Astrocyte (in vitro differentiated cells and primary cell): ENCODE measurements at regions not wholly inside any gene's neighbourhood (a gene's known extent, or its start where the extent isn't known, plus 50 kb on each side); places are given as distances from the start of the nearest gene placed in this dataset.

Source experiments
- DNase-seq: peaks from one replicate; pipeline ENCODE4 v3.0.0-alpha.2; 2010; ENCODE audit warnings: low read depth
- FAIRE-seq: peaks from 2 replicates; lab custom pipeline; 2011; peaks lifted over from hg19 to GRCh38; lab: Jason Lieb, UNC
- H2AFZ ChIP-seq: 2 replicates; pipeline ENCODE4 v1.6.0; 2012; ENCODE audit warnings: low read depth, low read length, inconsistent platforms
- H3K27ac ChIP-seq: 2 replicates; pipeline ENCODE4 v1.5.1; 2011; ENCODE audit warnings: low read depth, low read length, inconsistent platforms
- H3K27me3 ChIP-seq: 2 replicates; pipeline ENCODE4 v1.6.0; 2011; ENCODE audit warnings: low read length, inconsistent platforms; ENCODE audit not compliant: insufficient read depth
- H3K36me3 ChIP-seq: 2 replicates; pipeline ENCODE4 v1.5.1; 2011; ENCODE audit warnings: low read length, inconsistent platforms; ENCODE audit not compliant: insufficient read depth
- H3K4me1 ChIP-seq: 2 replicates; pipeline ENCODE4 v1.5.1; 2011; ENCODE audit warnings: low read length, inconsistent platforms; ENCODE audit not compliant: insufficient read depth
- H3K4me2 ChIP-seq: 2 replicates; pipeline ENCODE4 v1.6.0; 2012; ENCODE audit warnings: low read length, inconsistent platforms
- H3K4me3 ChIP-seq: 2 replicates; pipeline ENCODE4 v1.5.1; 2011; ENCODE audit warnings: low read depth, mild to moderate bottlenecking, low read length, inconsistent platforms; ENCODE audit not compliant: insufficient read depth
- H3K79me2 ChIP-seq: 2 replicates; pipeline ENCODE4 v1.6.0; 2012; ENCODE audit warnings: mild to moderate bottlenecking, low read length, inconsistent platforms; ENCODE audit not compliant: insufficient read depth
- H3K9ac ChIP-seq: 2 replicates; pipeline ENCODE4 v1.6.0; 2012; ENCODE audit warnings: mild to moderate bottlenecking, low read length, inconsistent platforms
- H3K9me3 ChIP-seq: 2 replicates; pipeline ENCODE4 v1.5.1; 2012; ENCODE audit warnings: low read depth, mild to moderate bottlenecking, low read length, inconsistent platforms; ENCODE audit not compliant: insufficient read depth
- H4K20me1 ChIP-seq: 2 replicates; pipeline ENCODE4 v1.6.0; 2012; ENCODE audit warnings: low read length, inconsistent platforms; ENCODE audit not compliant: insufficient read depth
- H3K27ac Mint-ChIP-seq: one replicate; pipeline ENCODE4 v1.8.0; 2021; ENCODE audit warnings: mild to moderate bottlenecking, mixed read lengths; ENCODE audit not compliant: unreplicated experiment
- H3K27me3 Mint-ChIP-seq: one replicate; pipeline ENCODE4 v1.8.0; 2021; ENCODE audit warnings: low read depth, mixed read lengths; ENCODE audit not compliant: unreplicated experiment
- H3K36me3 Mint-ChIP-seq: one replicate; pipeline ENCODE4 v1.8.0; 2021; ENCODE audit warnings: low read depth, mixed read lengths; ENCODE audit not compliant: unreplicated experiment
- H3K4me1 Mint-ChIP-seq: one replicate; pipeline ENCODE4 v1.8.0; 2021; ENCODE audit warnings: low read depth, mixed read lengths; ENCODE audit not compliant: unreplicated experiment
- H3K4me3 Mint-ChIP-seq: one replicate; pipeline ENCODE4 v1.8.0; 2021; ENCODE audit warnings: mild to moderate bottlenecking, moderate library complexity, mixed read lengths; ENCODE audit not compliant: unreplicated experiment
- H3K9me3 Mint-ChIP-seq: one replicate; pipeline ENCODE4 v1.8.0; 2021; ENCODE audit warnings: mild to moderate bottlenecking, mixed read lengths; ENCODE audit not compliant: unreplicated experiment
- CTCF ChIP-seq: IDR thresholded peaks from 2 replicates; pipeline ENCODE4 v1.5.1; 2011; ENCODE audit warnings: low read depth, mild to moderate bottlenecking, inconsistent platforms, low read length, moderate library complexity; ENCODE audit not compliant: insufficient read depth
- EZH2 ChIP-seq: IDR thresholded peaks from 2 replicates; pipeline ENCODE4 v1.6.1; 2012; ENCODE audit warnings: mild to moderate bottlenecking, low read length, inconsistent platforms; ENCODE audit not compliant: insufficient read depth

- FAIRE-seq (peak; percentile 43), DNase-seq (no peak)
- Mint-ChIP-seq H3K4me3 (no peak overlapping the region), H3K4me1 (no peaks in the 10 kb centered on the region), H3K36me3 (no peaks in the 10 kb centered on the region), H3K27ac (no peak overlapping the region), H3K27me3 (no peaks in the 10 kb centered on the region), H3K9me3 (no peaks in the 10 kb centered on the region)
- Histone ChIP-seq H3K27ac (no peak overlapping the region), H3K4me2 (no peak overlapping the region), H3K9me3 (no peaks in the 10 kb centered on the region), H4K20me1 (no peaks in the 10 kb centered on the region), H3K36me3 (no peaks in the 10 kb centered on the region), H3K4me3 (no peak overlapping the region), H3K4me1 (peaks cover 4% of the 10 kb centered on the region), H3K27me3 (no peaks in the 10 kb centered on the region), H3K9ac (no peak overlapping the region), H3K79me2 (no peaks in the 10 kb centered on the region), H2AFZ (no peak overlapping the region)
- TF ChIP-seq CTCF (no peak), EZH2 (no peak)
Measured at GRCh38 chr20:4451487-4452081, 202.5 kb upstream of the ADRA1D start.

- Histone ChIP-seq H3K4me1 (peaks cover 4% of the 10 kb centered on the region), H3K9ac (no peak overlapping the region), H3K9me3 (no peaks in the 10 kb centered on the region), H3K27ac (no peak overlapping the region), H3K4me3 (no peak overlapping the region), H2AFZ (no peak overlapping the region), H3K79me2 (no peaks in the 10 kb centered on the region), H4K20me1 (no peaks in the 10 kb centered on the region), H3K4me2 (peak overlapping the region; percentile 51), H3K36me3 (no peaks in the 10 kb centered on the region), H3K27me3 (no peaks in the 10 kb centered on the region)
- no peak for FAIRE-seq
- peak; percentile 47 for DNase-seq
- Mint-ChIP-seq H3K36me3 (no peaks in the 10 kb centered on the region), H3K4me3 (no peak overlapping the region), H3K9me3 (no peaks in the 10 kb centered on the region), H3K4me1 (no peaks in the 10 kb centered on the region), H3K27ac (no peak overlapping the region), H3K27me3 (peaks cover 7% of the 10 kb centered on the region)
- TF ChIP-seq CTCF (peak; percentile 40), EZH2 (no peak)
Measured at GRCh38 chr20:4449957-4450715, 201.0 kb upstream of the ADRA1D start.

GRCh38 chr20:4445784-4446183 lies 196.7 kb upstream of the ADRA1D start:
- Histone ChIP-seq H3K36me3 (no peaks in the 10 kb centered on the region), H3K79me2 (no peaks in the 10 kb centered on the region), H3K4me2 (no peak overlapping the region), H3K4me3 (no peak overlapping the region), H3K9ac (no peak overlapping the region), H2AFZ (no peak overlapping the region), H3K4me1 (peaks cover 10% of the 10 kb centered on the region), H3K27ac (no peak overlapping the region), H4K20me1 (no peaks in the 10 kb centered on the region), H3K9me3 (no peaks in the 10 kb centered on the region), H3K27me3 (no peaks in the 10 kb centered on the region)
- peak; percentile 12 for DNase-seq
- Mint-ChIP-seq H3K27me3 (peaks cover 7% of the 10 kb centered on the region), H3K36me3 (no peaks in the 10 kb centered on the region), H3K9me3 (no peaks in the 10 kb centered on the region), H3K4me3 (no peak overlapping the region), H3K4me1 (peaks cover 4% of the 10 kb centered on the region), H3K27ac (no peak overlapping the region)
- TF ChIP-seq EZH2 (no peak), CTCF (no peak)
- no peak for FAIRE-seq
